Endothelial cell of umbilical vein (primary cell): ENCODE measurements at regions not wholly inside any gene's neighbourhood (a gene's known extent, or its start where the extent isn't known, plus 50 kb on each side); places are given as distances from the start of the nearest gene placed in this dataset.

Experiments
- POLR2A ChIP-seq: IDR thresholded peaks from 2 replicates; pipeline ENCODE4 v1.6.1; 2012; ENCODE audit warnings: low read depth, mild to moderate bottlenecking, control low read depth, low read length
- POLR2AphosphoS5 ChIP-seq: IDR thresholded peaks from 2 replicates; pipeline ENCODE4 v1.6.1; 2012; ENCODE audit warnings: low read depth, mild to moderate bottlenecking, control low read depth, low read length, moderate library complexity; ENCODE audit not compliant: insufficient read depth
- TF ChIP-seq, protein P1 (sequence below), 2 donors: IDR thresholded peaks; 1 replicate in 1 of 2; 2 replicates in 1 of 2; pipeline ENCODE4 v1.5.1; 2011; ENCODE audit warnings: low read length in 2 of 2, mild to moderate bottlenecking in 2 of 2, moderate library complexity in 2 of 2, control low read depth in 1 of 2, inconsistent platforms in 1 of 2, low read depth in 1 of 2; ENCODE audit not compliant: insufficient read depth in 1 of 2; ENCODE audit errors: extremely low read depth in 1 of 2
- TF ChIP-seq, protein P2 (sequence below): IDR thresholded peaks from 2 replicates; pipeline ENCODE4 v1.6.1; 2011; ENCODE audit not compliant: insufficient read depth, insufficient read length

DNA sequence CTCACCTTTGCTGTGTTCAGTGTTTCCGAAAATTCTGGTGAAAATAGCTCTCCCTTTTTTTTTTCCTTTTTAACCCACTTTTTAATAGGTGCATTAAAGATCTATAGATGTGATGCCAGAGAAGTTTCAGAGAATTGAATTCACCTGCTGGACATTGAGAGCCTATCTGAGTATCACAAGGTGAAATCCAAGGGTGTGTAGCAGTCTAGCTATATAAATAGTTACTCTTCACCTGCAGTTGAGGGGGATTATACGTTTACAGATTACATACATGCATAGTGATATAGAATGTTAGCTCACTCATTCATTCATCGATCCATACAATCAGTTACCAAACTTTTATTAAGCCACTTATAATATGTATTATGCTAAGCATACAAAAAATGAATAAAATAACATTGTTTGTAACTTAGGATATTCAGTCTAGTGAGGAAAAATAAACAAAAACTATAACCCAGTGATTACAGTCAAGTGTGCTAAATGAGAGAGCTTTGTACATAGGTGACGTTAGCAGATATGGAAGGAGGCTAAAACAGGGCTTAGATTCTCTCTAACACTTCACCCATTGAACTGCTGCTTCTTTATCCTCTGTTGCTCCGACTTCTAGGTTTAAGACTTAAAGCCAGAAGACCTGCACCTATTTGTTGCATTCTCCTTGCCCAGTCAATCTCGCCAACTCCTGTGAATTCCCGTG lies 769.0 kb downstream of the STIM2 start:
- TF ChIP-seq, protein P1, sequence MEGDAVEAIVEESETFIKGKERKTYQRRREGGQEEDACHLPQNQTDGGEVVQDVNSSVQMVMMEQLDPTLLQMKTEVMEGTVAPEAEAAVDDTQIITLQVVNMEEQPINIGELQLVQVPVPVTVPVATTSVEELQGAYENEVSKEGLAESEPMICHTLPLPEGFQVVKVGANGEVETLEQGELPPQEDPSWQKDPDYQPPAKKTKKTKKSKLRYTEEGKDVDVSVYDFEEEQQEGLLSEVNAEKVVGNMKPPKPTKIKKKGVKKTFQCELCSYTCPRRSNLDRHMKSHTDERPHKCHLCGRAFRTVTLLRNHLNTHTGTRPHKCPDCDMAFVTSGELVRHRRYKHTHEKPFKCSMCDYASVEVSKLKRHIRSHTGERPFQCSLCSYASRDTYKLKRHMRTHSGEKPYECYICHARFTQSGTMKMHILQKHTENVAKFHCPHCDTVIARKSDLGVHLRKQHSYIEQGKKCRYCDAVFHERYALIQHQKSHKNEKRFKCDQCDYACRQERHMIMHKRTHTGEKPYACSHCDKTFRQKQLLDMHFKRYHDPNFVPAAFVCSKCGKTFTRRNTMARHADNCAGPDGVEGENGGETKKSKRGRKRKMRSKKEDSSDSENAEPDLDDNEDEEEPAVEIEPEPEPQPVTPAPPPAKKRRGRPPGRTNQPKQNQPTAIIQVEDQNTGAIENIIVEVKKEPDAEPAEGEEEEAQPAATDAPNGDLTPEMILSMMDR (IDR thresholded peaks at IDR 0.05; ENCODE audit: extremely low read depth in 1 of 2, insufficient read depth in 1 of 2, low read depth in 1 of 2, low read length in 2 of 2), result no peak
- TF ChIP-seq POLR2AphosphoS5 (no peak), POLR2A (no peak)
- TF ChIP-seq, protein P2, sequence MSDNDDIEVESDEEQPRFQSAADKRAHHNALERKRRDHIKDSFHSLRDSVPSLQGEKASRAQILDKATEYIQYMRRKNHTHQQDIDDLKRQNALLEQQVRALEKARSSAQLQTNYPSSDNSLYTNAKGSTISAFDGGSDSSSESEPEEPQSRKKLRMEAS, result no peak
